Lower leg skin (tissue), 4 donors: ENCODE measurements at regions not wholly inside any gene's neighbourhood (a gene's known extent, or its start where the extent isn't known, plus 50 kb on each side); places are given as distances from the start of the nearest gene placed in this dataset.

Source experiments
- DNase-seq, 2 donors: peaks; one replicate each; pipeline ENCODE4 v3.0.0-alpha.2; 2019; ENCODE audit warnings: low spot score in 2 of 2
- H3K4me3 ChIP-seq: fragments of 200-600 bp; sonication (generic); 2 replicates; pipeline ENCODE4 v1.5.1; 2017; ENCODE audit warnings: mild to moderate bottlenecking, low read depth; ENCODE audit not compliant: poor library complexity, severe bottlenecking
- POLR2A ChIP-seq, 2 donors: fragments of 450-650 bp; IDR thresholded peaks; one replicate each; pipeline ENCODE4 v1.6.1; 2016 to 2017; ENCODE audit warnings: antibody characterized with exemption in 2 of 2, mild to moderate bottlenecking in 1 of 2, moderate library complexity in 1 of 2
- WGBS, 2 donors: methylation state at CpG; one replicate each; pipeline ENCODE4 v1.1.5; 2018; 5-methylcytosine and 5-hydroxymethylcytosine counted together
- intact Hi-C: fragments of 100-400 bp; cut with DNase I; formaldehyde crosslinking; loops from one replicate; pipeline ENCODE4 v1.15.0; 2023; ENCODE audit warnings: low total_unique reads
- TF ChIP-seq, protein P1 (sequence below), 3 donors: fragments of 450-650 bp; IDR thresholded peaks; one replicate each; pipeline ENCODE4 v1.5.1; 2016; ENCODE audit warnings: antibody characterized with exemption in 3 of 3, mild to moderate bottlenecking in 3 of 3, moderate library complexity in 2 of 3

GRCh38 chr5:20077186-20077585 is 89.2 kb upstream of the CDH18 start:
- no peak for DNase-seq
- TF ChIP-seq, protein P1, sequence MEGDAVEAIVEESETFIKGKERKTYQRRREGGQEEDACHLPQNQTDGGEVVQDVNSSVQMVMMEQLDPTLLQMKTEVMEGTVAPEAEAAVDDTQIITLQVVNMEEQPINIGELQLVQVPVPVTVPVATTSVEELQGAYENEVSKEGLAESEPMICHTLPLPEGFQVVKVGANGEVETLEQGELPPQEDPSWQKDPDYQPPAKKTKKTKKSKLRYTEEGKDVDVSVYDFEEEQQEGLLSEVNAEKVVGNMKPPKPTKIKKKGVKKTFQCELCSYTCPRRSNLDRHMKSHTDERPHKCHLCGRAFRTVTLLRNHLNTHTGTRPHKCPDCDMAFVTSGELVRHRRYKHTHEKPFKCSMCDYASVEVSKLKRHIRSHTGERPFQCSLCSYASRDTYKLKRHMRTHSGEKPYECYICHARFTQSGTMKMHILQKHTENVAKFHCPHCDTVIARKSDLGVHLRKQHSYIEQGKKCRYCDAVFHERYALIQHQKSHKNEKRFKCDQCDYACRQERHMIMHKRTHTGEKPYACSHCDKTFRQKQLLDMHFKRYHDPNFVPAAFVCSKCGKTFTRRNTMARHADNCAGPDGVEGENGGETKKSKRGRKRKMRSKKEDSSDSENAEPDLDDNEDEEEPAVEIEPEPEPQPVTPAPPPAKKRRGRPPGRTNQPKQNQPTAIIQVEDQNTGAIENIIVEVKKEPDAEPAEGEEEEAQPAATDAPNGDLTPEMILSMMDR (IDR thresholded peaks at IDR 0.05): no peak
- TF ChIP-seq POLR2A (IDR thresholded peaks at IDR 0.05): no peak
- WGBS, 2 donors: 70 to 71% methylated on average over 2 of the region's 2 CpGs
- H3K4me3 ChIP-seq: no peak overlapping the region
- intact Hi-C loops: no loop called here

GRCh38 chr5:20056933-20057332 is 68.9 kb upstream of the CDH18 start:
- WGBS, 2 donors: 92 to 95% methylated on average over 5 of the region's 5 CpGs
- DNase-seq: no peak
- no peak for TF ChIP-seq POLR2A (IDR thresholded peaks at IDR 0.05)
- TF ChIP-seq, protein P1 (IDR thresholded peaks at IDR 0.05): no peak
- no peak overlapping the region for H3K4me3 ChIP-seq
- intact Hi-C loops: no loop called here

- DNase-seq: no peak
- WGBS, 2 donors: 72 to 78% methylated on average over 1 of the region's 1 CpG
- intact Hi-C loops: no loop called here
- H3K4me3 ChIP-seq: no peak overlapping the region
- TF ChIP-seq, protein P1 (IDR thresholded peaks at IDR 0.05): no peak
- no peak for TF ChIP-seq POLR2A (IDR thresholded peaks at IDR 0.05)
Measured at GRCh38 chr5:20055301-20055700, 67.3 kb upstream of the CDH18 start.

- H3K4me3 ChIP-seq: no peak overlapping the region
- DNase-seq: no peak
- TF ChIP-seq, protein P1 (IDR thresholded peaks at IDR 0.05): no peak
- TF ChIP-seq POLR2A (IDR thresholded peaks at IDR 0.05): no peak
- intact Hi-C loops: no loop called here
Measured at GRCh38 chr5:20050262-20050661, 62.3 kb upstream of the CDH18 start.

- H3K4me3 ChIP-seq: no peak overlapping the region
- no peak for DNase-seq
- intact Hi-C loops: no loop called here
- no peak for TF ChIP-seq POLR2A (IDR thresholded peaks at IDR 0.05)
- TF ChIP-seq, protein P1 (IDR thresholded peaks at IDR 0.05): no peak
Measured at GRCh38 chr5:20044460-20044859, 56.5 kb upstream of the CDH18 start.
